Hepatocyte (in vitro differentiated cells): ENCODE measurements at regions not wholly inside any gene's neighbourhood (a gene's known extent, or its start where the extent isn't known, plus 50 kb on each side); places are given as distances from the start of the nearest gene placed in this dataset.

Experiments
- DNase-seq: peaks from one replicate; pipeline ENCODE4 v3.0.0-alpha.2; 2016; ENCODE audit warnings: low spot score
- H2AFZ ChIP-seq: fragments of 200-600 bp; sonication (generic); 2 replicates; pipeline ENCODE4 v1.6.0; 2016; ENCODE audit warnings: antibody characterized with exemption, mild to moderate bottlenecking
- H3K27ac ChIP-seq: fragments of 200-600 bp; sonication (generic); 2 replicates; pipeline ENCODE4 v1.5.1; 2016; ENCODE audit warnings: mild to moderate bottlenecking
- H3K27me3 ChIP-seq: fragments of 200-600 bp; sonication (generic); 2 replicates; pipeline ENCODE4 v1.6.1; 2016
- H3K36me3 ChIP-seq: fragments of 200-600 bp; sonication (generic); replicated peaks from 2 replicates; pipeline ENCODE4 v1.5.1; 2016; ENCODE audit warnings: low read depth; ENCODE audit not compliant: insufficient read depth
- H3K4me1 ChIP-seq: fragments of 200-600 bp; sonication (generic); 2 replicates; pipeline ENCODE4 v1.5.1; 2016; ENCODE audit warnings: mild to moderate bottlenecking, moderate library complexity; ENCODE audit not compliant: insufficient read depth
- H3K4me2 ChIP-seq: fragments of 200-600 bp; sonication (generic); 2 replicates; pipeline ENCODE4 v1.6.0; 2016
- H3K4me3 ChIP-seq: fragments of 200-600 bp; sonication (generic); 2 replicates; pipeline ENCODE4 v1.5.1; 2016; ENCODE audit warnings: mild to moderate bottlenecking
- H3K79me2 ChIP-seq: fragments of 200-600 bp; sonication (generic); 2 replicates; pipeline ENCODE4 v1.6.0; 2017; ENCODE audit warnings: mild to moderate bottlenecking
- H3K9me2 ChIP-seq: fragments of 200-600 bp; sonication (generic); replicated peaks from 2 replicates; pipeline ENCODE4 v1.6.0; 2017; ENCODE audit warnings: mild to moderate bottlenecking; ENCODE audit not compliant: insufficient read depth
- H3K9me3 ChIP-seq: fragments of 200-600 bp; sonication (generic); 2 replicates; pipeline ENCODE4 v1.5.1; 2016; ENCODE audit warnings: low read depth, mild to moderate bottlenecking
- H4K20me1 ChIP-seq: fragments of 200-600 bp; sonication (generic); 2 replicates; pipeline ENCODE4 v1.6.0; 2016; ENCODE audit warnings: mild to moderate bottlenecking; ENCODE audit not compliant: insufficient read depth, poor library complexity, severe bottlenecking
- CTCF ChIP-seq: fragments of 200-600 bp; sonication (generic); IDR thresholded peaks from 2 replicates; pipeline ENCODE4 v1.5.1; 2016; ENCODE audit warnings: antibody characterized with exemption, mild to moderate bottlenecking; ENCODE audit not compliant: poor library complexity
- EZH2 ChIP-seq: fragments of 200-600 bp; sonication (generic); IDR thresholded peaks from 2 replicates; pipeline ENCODE4 v1.6.1; 2016; ENCODE audit warnings: antibody characterized with exemption, mild to moderate bottlenecking, borderline replicate concordance
- EZH2phosphoT487 ChIP-seq: fragments of 200-600 bp; sonication (generic); IDR thresholded peaks from one replicate; pipeline ENCODE4 v1.6.1; 2018; ENCODE audit warnings: antibody characterized with exemption, mild to moderate bottlenecking, low read depth, moderate library complexity; ENCODE audit not compliant: unreplicated experiment, severe bottlenecking
- WGBS: methylation state at CpG from one replicate; pipeline ENCODE4 v1.1.6; 2016; ENCODE audit warnings: low lambda C conversion rate; ENCODE audit errors: missing lambda C conversion rate; 5-methylcytosine and 5-hydroxymethylcytosine counted together

GRCh38 chr6:95266537-95267258 is 310.6 kb upstream of the MANEA start:
- H3K4me1 ChIP-seq: no peaks in the 10 kb centered on the region

GRCh38 chr6:95274686-95275235 is 302.6 kb upstream of the MANEA start:
- no peak for TF ChIP-seq EZH2
- no peak for TF ChIP-seq EZH2phosphoT487
- TF ChIP-seq CTCF: no peak
- Histone ChIP-seq H2AFZ (no peak overlapping the region), H3K9me3 (no peaks in the 10 kb centered on the region), H3K4me1 (no peaks in the 10 kb centered on the region), H3K4me3 (no peak overlapping the region), H3K36me3 (no peaks in the 10 kb centered on the region), H3K27me3 (no peaks in the 10 kb centered on the region), H3K27ac (no peak overlapping the region), H4K20me1 (no peaks in the 10 kb centered on the region), H3K9me2 (no peaks in the 10 kb centered on the region), H3K4me2 (no peak overlapping the region), H3K79me2 (no peaks in the 10 kb centered on the region)
- 73% methylated on average over 2 of the region's 2 CpGs for WGBS
- DNase-seq: no peak

More at GRCh38 chr6:95266537-95267258, 310.6 kb upstream of the MANEA start:
- Histone ChIP-seq H3K4me3 (no peak overlapping the region), H3K79me2 (no peaks in the 10 kb centered on the region), H3K9me3 (no peaks in the 10 kb centered on the region), H2AFZ (no peak overlapping the region), H3K4me2 (no peak overlapping the region), H4K20me1 (no peaks in the 10 kb centered on the region), H3K27ac (no peak overlapping the region), H3K27me3 (no peaks in the 10 kb centered on the region), H3K36me3 (no peaks in the 10 kb centered on the region), H3K9me2 (no peaks in the 10 kb centered on the region)
- TF ChIP-seq EZH2phosphoT487 (no peak), CTCF (no peak), EZH2 (no peak)
- 79% methylated on average over 4 of the region's 4 CpGs for WGBS
- DNase-seq: no peak

GRCh38 chr6:95279616-95280015 is 297.7 kb upstream of the MANEA start:
- H3K9me2 ChIP-seq: no peaks in the 10 kb centered on the region
- no peak overlapping the region for H3K27ac ChIP-seq
- H3K36me3 ChIP-seq: no peaks in the 10 kb centered on the region
- no peak for DNase-seq
- no peaks in the 10 kb centered on the region for H3K27me3 ChIP-seq
- no peaks in the 10 kb centered on the region for H3K79me2 ChIP-seq
- H2AFZ ChIP-seq: no peak overlapping the region
- H4K20me1 ChIP-seq: no peaks in the 10 kb centered on the region
- H3K9me3 ChIP-seq: no peaks in the 10 kb centered on the region
- no peak overlapping the region for H3K4me2 ChIP-seq
- TF ChIP-seq EZH2: no peak
- no peak for TF ChIP-seq CTCF
- no peak for TF ChIP-seq EZH2phosphoT487
- 62% methylated on average over 1 of the region's 1 CpG for WGBS
- no peaks in the 10 kb centered on the region for H3K4me1 ChIP-seq
- H3K4me3 ChIP-seq: no peak overlapping the region
